Astrocyte (in vitro differentiated cells and primary cell): ENCODE measurements at regions not wholly inside any gene's neighbourhood (a gene's known extent, or its start where the extent isn't known, plus 50 kb on each side); places are given as distances from the start of the nearest gene placed in this dataset.

Experiments
- CTCF ChIP-seq: IDR thresholded peaks from 2 replicates; pipeline ENCODE4 v1.5.1; 2011; ENCODE audit warnings: low read depth, mild to moderate bottlenecking, inconsistent platforms, low read length, moderate library complexity; ENCODE audit not compliant: insufficient read depth
- EZH2 ChIP-seq: IDR thresholded peaks from 2 replicates; pipeline ENCODE4 v1.6.1; 2012; ENCODE audit warnings: mild to moderate bottlenecking, low read length, inconsistent platforms; ENCODE audit not compliant: insufficient read depth

GRCh38 chr22:46068593-46069491, 81.5 kb upstream of the PPARA start:
- TF ChIP-seq CTCF (no peak), EZH2 (no peak)
